GM18508 (cell line): ENCODE measurements at regions not wholly inside any gene's neighbourhood (a gene's known extent, or its start where the extent isn't known, plus 50 kb on each side); places are given as distances from the start of the nearest gene placed in this dataset.

Experiments
- ATAC-seq: cut with Tn5 transposase; IDR thresholded peaks from one replicate; pipeline ENCODE4 v1.9.1; 2021; ENCODE audit warnings: moderate number of reproducible peaks; ENCODE audit not compliant: insufficient read depth, unreplicated experiment

DNA sequence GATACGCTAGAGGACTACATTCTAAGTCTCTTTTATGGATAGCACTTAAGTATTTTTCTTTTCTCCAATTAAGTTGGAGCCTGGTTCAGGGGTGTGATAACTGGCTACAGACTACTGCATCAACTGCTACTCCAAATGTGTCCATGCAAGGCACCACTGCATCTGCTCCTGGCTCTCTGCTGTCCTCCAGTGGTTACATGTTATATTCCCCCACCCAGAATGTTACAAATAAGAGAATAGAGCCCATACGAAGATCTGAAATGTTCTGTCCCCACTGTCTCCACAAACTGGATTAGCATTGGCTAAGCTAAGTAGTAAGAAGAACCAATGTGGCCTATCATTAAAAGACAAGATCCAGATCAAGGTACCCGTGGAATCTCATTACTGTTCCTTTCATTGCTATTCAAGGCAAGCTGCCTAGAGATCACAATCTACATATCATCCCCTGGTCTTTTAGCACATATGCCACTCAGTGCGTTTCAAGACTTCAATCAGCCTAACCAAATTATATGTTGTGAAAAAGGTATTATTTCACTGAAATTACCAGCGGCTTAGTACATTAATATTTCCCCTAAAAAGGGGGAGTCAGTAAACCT is 308.3 kb upstream of the SLC8A1 start:
- no peak for ATAC-seq

DNA sequence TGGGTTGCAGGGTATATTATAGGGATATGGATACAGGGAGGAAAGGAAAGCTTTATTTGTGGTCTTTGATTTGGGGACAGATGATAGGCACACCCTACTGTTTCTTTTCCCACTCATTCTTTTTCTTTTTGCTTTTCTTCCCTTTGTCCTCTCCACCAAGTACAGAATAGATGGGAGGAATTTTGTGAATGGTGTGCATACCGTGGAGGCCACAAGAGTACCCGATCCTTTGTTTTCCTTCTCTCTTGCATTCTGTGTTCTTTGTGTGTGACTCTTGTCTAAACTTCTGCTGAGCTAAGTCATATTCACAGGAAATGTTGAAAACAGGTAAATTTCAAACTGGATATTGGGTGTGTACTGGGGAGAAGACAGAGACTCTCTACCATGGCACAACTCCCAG is 321.4 kb upstream of the SLC8A1 start:
- no peak for ATAC-seq

- no peak for ATAC-seq
Measured at GRCh38 chr2:40783704-40784103, 331.8 kb upstream of the SLC8A1 start.

DNA sequence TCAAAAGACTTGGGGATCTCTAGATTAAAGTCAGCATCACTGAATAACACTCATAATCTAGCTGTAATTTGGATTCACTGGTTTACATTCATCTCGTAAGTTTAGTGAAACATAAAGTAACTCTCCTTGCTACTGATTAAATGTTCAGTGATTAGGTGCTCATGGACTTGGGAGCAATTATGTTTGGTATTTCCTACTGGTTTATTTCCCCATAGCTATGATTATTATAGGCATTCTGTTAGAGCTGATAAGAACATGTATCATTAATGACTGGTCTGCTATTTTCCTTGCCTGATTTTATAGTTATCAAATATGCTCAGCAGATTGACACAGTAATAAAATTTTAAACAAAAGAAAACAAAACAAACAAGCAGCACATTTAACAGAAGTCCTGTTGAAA is 334.7 kb upstream of the SLC8A1 start:
- no peak for ATAC-seq

DNA sequence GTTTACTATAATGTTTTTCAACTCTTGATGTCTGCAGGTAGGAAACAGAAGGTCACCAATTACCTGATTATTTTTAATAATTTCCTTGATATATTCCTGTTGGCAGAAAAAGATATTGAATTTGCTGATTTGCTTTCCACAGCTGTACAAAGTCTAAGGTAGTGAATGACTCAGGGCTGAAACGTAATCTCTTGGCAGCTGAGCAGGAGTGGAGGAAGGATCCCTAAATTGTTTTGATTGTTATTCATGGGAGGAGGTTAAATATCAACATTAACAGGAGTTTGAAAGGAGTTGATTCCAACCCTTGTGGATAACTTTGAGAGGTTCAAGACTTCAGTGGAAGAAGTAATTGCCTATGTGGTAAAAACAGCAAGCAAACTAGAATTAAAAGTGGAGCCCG is 345.2 kb upstream of the SLC8A1 start:
- ATAC-seq = no peak

- no peak for ATAC-seq
Measured at GRCh38 chr2:40803900-40804299, 352.0 kb upstream of the SLC8A1 start.

GRCh38 chr2:40809156-40809555 is 357.3 kb upstream of the SLC8A1 start:
- no peak for ATAC-seq

DNA sequence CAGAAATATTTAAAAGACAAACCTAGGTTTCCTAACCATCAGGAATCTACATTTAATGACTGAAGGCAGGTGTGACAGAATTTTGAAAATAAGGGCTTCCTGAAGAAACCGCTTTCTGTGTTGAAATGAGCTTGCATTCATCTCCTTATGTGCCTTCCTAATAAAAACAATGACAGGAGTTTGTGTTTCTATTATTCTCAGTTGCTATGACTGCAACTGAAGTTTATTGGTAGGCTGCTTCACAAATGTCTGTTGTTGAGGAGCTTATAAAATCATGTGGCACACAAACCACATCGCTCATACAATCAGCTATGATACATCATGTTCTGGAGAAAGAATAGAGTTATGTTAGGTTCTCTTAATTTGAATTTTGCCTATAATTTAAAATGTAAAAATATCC is 362.7 kb upstream of the SLC8A1 start:
- no peak for ATAC-seq

- ATAC-seq = no peak
Measured at GRCh38 chr2:40820319-40820718, 368.4 kb upstream of the SLC8A1 start.

- no peak for ATAC-seq
Measured at GRCh38 chr2:40823478-40823877, 371.6 kb upstream of the SLC8A1 start.

- no peak for ATAC-seq
Measured at GRCh38 chr2:40824278-40824677, 372.4 kb upstream of the SLC8A1 start.

DNA sequence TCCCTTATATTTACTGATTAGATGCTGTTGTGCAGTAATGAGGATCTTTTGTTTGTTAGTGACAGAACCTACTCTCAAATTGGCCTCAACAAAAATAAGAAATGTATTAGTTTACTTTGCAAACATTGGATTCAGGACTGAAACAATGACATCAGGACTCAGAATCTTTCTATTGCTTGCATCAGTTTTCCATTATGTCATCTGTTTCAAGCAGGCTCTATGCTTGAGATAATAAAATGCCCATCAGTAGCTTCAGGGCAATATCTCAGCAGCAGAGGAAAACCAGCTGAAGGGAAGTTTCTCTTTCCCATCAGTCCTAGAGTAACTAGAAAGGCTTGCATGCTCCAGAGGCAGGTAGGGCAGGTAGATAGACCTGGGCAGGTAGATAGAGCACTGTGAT is 375.5 kb upstream of the SLC8A1 start:
- no peak for ATAC-seq

- no peak for ATAC-seq
Measured at GRCh38 chr2:40831321-40831873, 379.5 kb upstream of the SLC8A1 start.

GRCh38 chr2:40841856-40842255 is 390.0 kb upstream of the SLC8A1 start:
- ATAC-seq = no peak

GRCh38 chr2:40844353-40845277 is 392.7 kb upstream of the SLC8A1 start:
- ATAC-seq = no peak

- no peak for ATAC-seq
Measured at GRCh38 chr2:40851661-40852060, 399.8 kb upstream of the SLC8A1 start.

GRCh38 chr2:40859617-40860016 is 407.7 kb upstream of the SLC8A1 start:
- ATAC-seq = no peak

- no peak for ATAC-seq
Measured at GRCh38 chr2:40867829-40868228, 415.9 kb upstream of the SLC8A1 start.

DNA sequence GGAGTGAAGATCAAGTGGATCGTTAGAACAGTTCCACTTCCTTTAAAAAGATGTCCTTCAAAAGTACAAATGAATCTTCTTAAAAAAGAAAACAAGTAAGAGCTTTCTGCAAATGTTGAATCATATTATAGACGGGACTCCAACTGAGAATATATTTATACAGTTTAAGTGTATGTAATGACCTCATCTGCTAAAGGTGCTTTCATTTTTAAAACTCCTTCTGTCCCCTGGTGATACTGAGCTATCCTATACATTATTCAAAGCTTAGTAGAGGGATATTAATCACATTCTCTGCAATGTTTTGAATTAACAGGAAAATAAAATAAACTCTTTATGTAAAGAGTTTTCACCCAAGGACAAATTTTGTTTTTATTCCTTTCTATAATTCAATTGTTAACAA is 420.7 kb upstream of the SLC8A1 start:
- no peak for ATAC-seq

DNA sequence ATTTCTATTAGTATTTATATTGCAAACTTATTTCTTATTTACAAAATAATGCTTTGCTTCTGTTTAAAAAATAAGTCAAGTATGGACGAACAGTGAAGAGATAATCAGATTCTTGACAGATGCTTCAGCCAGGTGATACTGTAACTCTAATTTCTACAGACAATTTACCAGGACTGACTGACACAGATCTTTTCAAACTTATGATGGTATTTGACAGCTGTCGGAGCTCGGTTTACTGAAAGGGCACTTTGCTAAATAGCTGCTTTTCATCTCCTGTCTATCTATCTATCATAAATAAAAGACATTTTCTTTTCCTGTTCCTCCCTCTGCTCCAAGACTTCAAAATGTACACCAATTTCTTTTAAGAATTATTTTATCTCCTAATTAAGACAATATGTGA is 422.5 kb upstream of the SLC8A1 start:
- no peak for ATAC-seq

GRCh38 chr2:40877734-40878288 is 425.9 kb upstream of the SLC8A1 start:
- no peak for ATAC-seq
